GM21576 (cell line): ENCODE measurements at regions not wholly inside any gene's neighbourhood (a gene's known extent, or its start where the extent isn't known, plus 50 kb on each side); places are given as distances from the start of the nearest gene placed in this dataset.

Experiments
- ATAC-seq: cut with Tn5 transposase; IDR thresholded peaks from one replicate; pipeline ENCODE4 v1.9.1; 2021; ENCODE audit warnings: mild to moderate bottlenecking, moderate library complexity; ENCODE audit not compliant: unreplicated experiment

- ATAC-seq = no peak
Observed at GRCh38 chr6:93799226-93799625, 379.9 kb upstream of the EPHA7 start.

- ATAC-seq = no peak
Observed at GRCh38 chr6:93794166-93794565, 374.8 kb upstream of the EPHA7 start.

GRCh38 chr6:93792746-93793145 lies 373.4 kb upstream of the EPHA7 start:
- no peak for ATAC-seq

- no peak for ATAC-seq
Observed at GRCh38 chr6:93790981-93791380, 371.6 kb upstream of the EPHA7 start.

- ATAC-seq = no peak
Observed at GRCh38 chr6:93789532-93789931, 370.2 kb upstream of the EPHA7 start.

- ATAC-seq = no peak
Observed at GRCh38 chr6:93787841-93788240, 368.5 kb upstream of the EPHA7 start.

- ATAC-seq = no peak
Observed at GRCh38 chr6:93786474-93787330, 367.3 kb upstream of the EPHA7 start.

GRCh38 chr6:93785694-93786030 lies 366.3 kb upstream of the EPHA7 start:
- no peak for ATAC-seq

- no peak for ATAC-seq
Observed at GRCh38 chr6:93784794-93785693, 365.7 kb upstream of the EPHA7 start.

- no peak for ATAC-seq
Observed at GRCh38 chr6:93779086-93779841, 359.9 kb upstream of the EPHA7 start.

GRCh38 chr6:93759190-93759589 lies 339.8 kb upstream of the EPHA7 start:
- ATAC-seq = no peak

- ATAC-seq = no peak
Observed at GRCh38 chr6:93751969-93752368, 332.6 kb upstream of the EPHA7 start.

GRCh38 chr6:93749930-93750329 lies 330.6 kb upstream of the EPHA7 start:
- ATAC-seq = no peak

GRCh38 chr6:93749191-93749590 lies 329.8 kb upstream of the EPHA7 start:
- no peak for ATAC-seq

- no peak for ATAC-seq
Observed at GRCh38 chr6:93746892-93747291, 327.5 kb upstream of the EPHA7 start.

GRCh38 chr6:93745306-93745705 lies 325.9 kb upstream of the EPHA7 start:
- ATAC-seq = no peak

GRCh38 chr6:93735099-93735498 lies 315.7 kb upstream of the EPHA7 start:
- ATAC-seq = no peak

GRCh38 chr6:93731306-93731705 lies 311.9 kb upstream of the EPHA7 start:
- no peak for ATAC-seq

- ATAC-seq = no peak
Observed at GRCh38 chr6:93728150-93728549, 308.8 kb upstream of the EPHA7 start.

- no peak for ATAC-seq
Observed at GRCh38 chr6:93727447-93727846, 308.1 kb upstream of the EPHA7 start.

GRCh38 chr6:93721386-93722048 lies 302.2 kb upstream of the EPHA7 start:
- ATAC-seq = no peak
